VCaP (cell line): ENCODE measurements at regions not wholly inside any gene's neighbourhood (a gene's known extent, or its start where the extent isn't known, plus 50 kb on each side); places are given as distances from the start of the nearest gene placed in this dataset.
A peak's percentile ranks its signal among the peaks of the same experiment; 100 is the strongest.
"Not testable (repeated sequence)": the region's sequence is repeated elsewhere in the genome, so short reads cannot be mapped to it uniquely, and the experiment has no call there.

ENCODE experiments used
- H3K27ac ChIP-seq: fragments of 450-650 bp; 2 replicates; pipeline ENCODE4 v1.5.1; 2017
- CTCF ChIP-seq: fragments of 450-650 bp; conservative IDR thresholded peaks from 2 replicates; pipeline ENCODE4 v1.5.1; 2017; ENCODE audit warnings: mild to moderate bottlenecking, moderate library complexity

GRCh38 chr4:122992057-122992456, 69.7 kb upstream of the NUDT6 start:
- no peak for TF ChIP-seq CTCF
- peak overlapping the region; percentile 55 for H3K27ac ChIP-seq

GRCh38 chr4:122992641-122993040, 70.2 kb upstream of the NUDT6 start:
- TF ChIP-seq CTCF: no peak
- H3K27ac ChIP-seq: peak overlapping the region; percentile 55

DNA sequence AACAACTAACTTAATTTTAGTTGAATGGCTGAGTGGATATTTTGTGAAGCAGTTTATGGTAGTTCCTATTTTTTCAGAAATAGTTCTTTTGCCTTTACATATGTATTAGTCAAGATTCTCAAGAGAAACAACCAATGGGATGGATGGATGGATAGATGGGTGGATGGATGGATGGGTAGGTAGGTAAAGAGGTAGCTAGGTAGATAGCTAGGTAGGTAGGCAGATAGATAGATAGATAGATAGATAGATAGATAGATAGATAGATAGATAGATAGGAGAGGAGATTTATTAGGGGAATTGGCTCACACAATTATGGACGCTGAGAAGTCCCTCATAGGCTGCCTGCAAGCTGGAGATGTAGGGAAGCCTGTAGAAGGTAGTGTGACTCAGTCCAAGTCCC, 74.0 kb upstream of the NUDT6 start:
- TF ChIP-seq CTCF: no peak
- H3K27ac ChIP-seq: no peak overlapping the region; the same call in 1 of the 2 replicates

DNA sequence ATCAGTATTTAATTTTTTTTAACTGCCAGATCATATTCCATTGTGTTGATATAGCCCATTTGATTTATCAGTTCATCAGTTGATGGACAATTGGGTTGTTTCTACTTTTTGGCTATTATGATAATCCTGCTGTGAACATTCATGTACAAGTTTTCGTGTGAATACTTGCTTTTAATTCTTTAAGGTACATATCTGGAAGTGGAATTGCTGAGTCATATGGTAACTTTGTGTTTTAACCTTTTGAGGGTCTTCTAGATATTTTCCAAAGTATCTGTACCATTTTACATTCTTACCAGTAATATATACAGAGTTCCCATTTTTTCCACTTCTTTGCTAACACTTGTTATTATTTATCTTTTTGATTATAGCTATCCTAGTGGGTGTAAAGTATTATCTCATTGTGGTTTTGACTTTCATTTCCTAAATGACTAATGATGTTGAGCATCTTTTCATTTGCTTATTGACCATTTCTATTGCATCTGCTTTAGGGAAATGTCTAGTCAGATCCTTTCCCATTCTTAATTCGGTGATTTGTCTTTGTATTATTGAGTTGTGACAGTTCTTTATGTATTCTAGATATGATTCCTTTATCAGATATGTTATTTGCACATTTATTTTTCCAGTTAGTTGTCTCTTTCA, 75.2 kb upstream of the NUDT6 start:
- TF ChIP-seq CTCF: no peak

GRCh38 chr4:123004079-123004478, 81.7 kb upstream of the NUDT6 start:
- not testable (repeated sequence) for H3K27ac ChIP-seq

More for the DNA sequence above, 75.2 kb upstream of the NUDT6 start:
- no peak overlapping the region for H3K27ac ChIP-seq

DNA sequence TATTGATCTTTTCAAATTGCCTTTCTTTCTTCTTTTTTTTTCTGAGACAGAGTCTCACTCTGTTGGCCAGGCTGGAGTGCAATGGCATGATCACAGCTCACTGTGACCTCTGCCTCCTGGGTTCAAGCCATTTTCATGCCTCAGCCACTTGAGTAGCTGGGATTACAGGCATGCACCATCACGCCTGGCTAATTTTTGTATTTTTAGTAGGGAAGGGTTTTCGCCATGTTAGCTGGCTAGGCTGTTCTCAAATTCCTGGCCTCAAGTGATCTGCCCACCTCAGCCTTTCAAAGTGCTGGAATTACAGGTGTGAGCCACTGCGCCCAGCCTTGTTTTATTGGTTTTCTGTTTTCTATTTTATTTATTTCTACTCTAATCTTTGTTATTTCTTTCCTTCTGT, 82.7 kb upstream of the NUDT6 start:
- H3K27ac ChIP-seq: not testable (repeated sequence)

DNA sequence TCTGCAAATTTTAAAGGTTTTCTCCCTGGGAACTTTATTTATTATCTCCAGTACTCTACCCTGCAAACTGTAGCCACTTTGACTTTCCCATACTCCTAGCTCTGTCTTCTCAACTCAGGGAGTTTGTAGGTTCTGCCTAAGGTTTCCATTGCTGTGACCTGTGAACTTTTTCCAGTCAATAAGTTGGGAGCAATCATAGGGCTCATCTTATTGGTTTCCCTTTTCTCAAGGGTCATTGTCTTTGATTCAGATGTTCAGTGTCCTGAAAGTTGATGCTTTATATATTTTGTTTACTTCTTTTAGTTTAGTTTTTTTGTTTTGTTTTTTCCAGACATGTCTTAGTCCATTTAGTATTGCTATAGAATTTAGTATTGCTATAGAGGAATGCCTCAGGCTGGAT, 85.3 kb upstream of the NUDT6 start:
- TF ChIP-seq CTCF: no peak
- no peak overlapping the region for H3K27ac ChIP-seq

- H3K27ac ChIP-seq: not testable (repeated sequence)
Observed at GRCh38 chr4:123012416-123012815, 90.0 kb upstream of the NUDT6 start.

- no peak for TF ChIP-seq CTCF
- H3K27ac ChIP-seq: no peak overlapping the region
Observed at GRCh38 chr4:123014038-123014437, 91.6 kb upstream of the NUDT6 start.
